Endothelial cell of umbilical vein (primary cell): ENCODE measurements at regions not wholly inside any gene's neighbourhood (a gene's known extent, or its start where the extent isn't known, plus 50 kb on each side); places are given as distances from the start of the nearest gene placed in this dataset.

Experiments used
- BruUV-seq: library from RNA; stranded (reverse); fragments of 400-500 nt; replicated peaks from 2 replicates; lab custom pipeline; 2021; lab: Mats Ljungman, UMichigan
- CTCF ChIA-PET: fragments of 300-600, 350-600 bp; sonication (Branson Sonifier 250); formaldehyde crosslinking; loops from one replicate; lab custom pipeline; 2021; ENCODE audit warnings: antibody characterized with exemption, inconsistent platforms; lab: Charles Lee
- POLR2A ChIA-PET: fragments of 300-600, 350-600 bp; sonication (Branson Sonifier 250); formaldehyde crosslinking; loops from one replicate; lab custom pipeline; 2021; ENCODE audit warnings: antibody characterized with exemption, inconsistent platforms; lab: Charles Lee
- DNase-seq: peaks from one replicate; pipeline ENCODE4 v3.0.0-alpha.2; 2011; ENCODE audit warnings: low read depth, low spot score
- FAIRE-seq: peaks from 2 replicates; lab custom pipeline; 2011; peaks lifted over from hg19 to GRCh38; lab: Jason Lieb, UNC
- H2AFZ ChIP-seq: 2 replicates; pipeline ENCODE4 v1.6.0; 2012; ENCODE audit warnings: low read depth, low read length, control low read depth, inconsistent platforms
- H3K27ac ChIP-seq: 2 replicates; pipeline ENCODE4 v1.5.1; 2011; ENCODE audit warnings: low read depth, mild to moderate bottlenecking, control low read depth, low read length, moderate library complexity; ENCODE audit not compliant: insufficient read depth
- H3K27me3 ChIP-seq, 2 experiments: 2 replicates each; pipeline versions ENCODE4 v1.6.0 to v1.6.1; 2011; ENCODE audit warnings: low read length in 2 of 2, mixed read lengths in 1 of 2; ENCODE audit not compliant: control insufficient read depth in 2 of 2, insufficient read depth in 2 of 2
- H3K36me3 ChIP-seq, 2 experiments: 2 replicates in 1 of 2; 3 replicates in 1 of 2; pipeline ENCODE4 v1.5.1; 2011; ENCODE audit warnings: low read length in 2 of 2, mild to moderate bottlenecking in 1 of 2, moderate library complexity in 1 of 2; ENCODE audit not compliant: control insufficient read depth in 2 of 2, insufficient read depth in 2 of 2; ENCODE audit errors: extremely low read depth in 1 of 2
- H3K4me1 ChIP-seq: 3 replicates; pipeline ENCODE4 v1.5.1; 2011; ENCODE audit warnings: mild to moderate bottlenecking, low read length; ENCODE audit not compliant: control insufficient read depth, insufficient read depth; ENCODE audit errors: extremely low read depth
- H3K4me2 ChIP-seq: 2 replicates; pipeline ENCODE4 v1.6.1; 2011; ENCODE audit warnings: low read length, control low read depth, mixed read lengths; ENCODE audit not compliant: insufficient read depth
- H3K4me3 ChIP-seq, 3 experiments: fragments of 200-600 bp in 1 of 3; sonication (generic), shearing (Covaris generic) in 1 of 3; replicated peaks in 1 of 3; 2 replicates each; pipeline ENCODE4 v1.5.1; 2011 to 2016; ENCODE audit warnings: control low read depth in 3 of 3, low read length in 3 of 3, mild to moderate bottlenecking in 2 of 3, inconsistent platforms in 1 of 3, low read depth in 1 of 3, moderate library complexity in 1 of 3; ENCODE audit not compliant: insufficient read depth in 1 of 3
- H3K79me2 ChIP-seq: 2 replicates; pipeline ENCODE4 v1.6.0; 2012; ENCODE audit warnings: low read length, inconsistent platforms; ENCODE audit not compliant: control insufficient read depth, insufficient read depth
- H3K9ac ChIP-seq: replicated peaks from 2 replicates; pipeline ENCODE3; 2011; ENCODE audit warnings: low read length, control low read depth; ENCODE audit not compliant: insufficient read depth; ENCODE audit errors: extremely low read depth
- H3K9me1 ChIP-seq: replicated peaks from 3 replicates; pipeline ENCODE4 v1.6.0; 2011; ENCODE audit warnings: mild to moderate bottlenecking, low read length; ENCODE audit not compliant: control insufficient read depth, insufficient read depth; ENCODE audit errors: extremely low read depth
- H3K9me3 ChIP-seq: replicated peaks from 2 replicates; pipeline ENCODE4 v1.5.1; 2012; ENCODE audit warnings: low read length, inconsistent platforms; ENCODE audit not compliant: control insufficient read depth, insufficient read depth
- H4K20me1 ChIP-seq: replicated peaks from 2 replicates; pipeline ENCODE3; 2011; ENCODE audit warnings: mild to moderate bottlenecking, low read length; ENCODE audit not compliant: control insufficient read depth, insufficient read depth; ENCODE audit errors: extremely low read depth
- EZH2 ChIP-seq: IDR thresholded peaks from 2 replicates; pipeline ENCODE4 v1.6.1; 2012; ENCODE audit warnings: borderline replicate concordance, low read depth, mild to moderate bottlenecking, moderate library complexity, low read length, inconsistent platforms; ENCODE audit not compliant: severe bottlenecking
- FOS ChIP-seq: IDR thresholded peaks from 2 replicates; pipeline ENCODE4 v1.6.1; 2011; ENCODE audit warnings: mild to moderate bottlenecking, low read length, moderate library complexity, borderline replicate concordance; ENCODE audit not compliant: insufficient read depth
- JUN ChIP-seq: IDR thresholded peaks from 2 replicates; pipeline ENCODE4 v1.6.1; 2011; ENCODE audit warnings: borderline replicate concordance, low read depth; ENCODE audit not compliant: insufficient read length, insufficient read depth
- MYC ChIP-seq: IDR thresholded peaks from one replicate; pipeline ENCODE4 v1.6.1; 2011; ENCODE audit warnings: mild to moderate bottlenecking, low read depth, low read length
- POLR2A ChIP-seq: IDR thresholded peaks from 2 replicates; pipeline ENCODE4 v1.6.1; 2012; ENCODE audit warnings: low read depth, mild to moderate bottlenecking, control low read depth, low read length
- POLR2AphosphoS5 ChIP-seq: IDR thresholded peaks from 2 replicates; pipeline ENCODE4 v1.6.1; 2012; ENCODE audit warnings: low read depth, mild to moderate bottlenecking, control low read depth, low read length, moderate library complexity; ENCODE audit not compliant: insufficient read depth
- dilution Hi-C: fragments of 300-500 bp; cut with MboI; formaldehyde crosslinking; loops from one replicate; pipeline ENCODE4 v1.15.0; 2019; ENCODE audit warnings: low sequenced_read_pairs; ENCODE audit not compliant: extremely low pct_ligation_motif_present
- intact Hi-C: fragments of 100-400 bp; cut with micrococcal nuclease; formaldehyde crosslinking; loops from one replicate; pipeline ENCODE4 v1.10.0; 2022
- TF ChIP-seq, protein P1 (sequence below), 2 donors: IDR thresholded peaks; 1 replicate in 1 of 2; 2 replicates in 1 of 2; pipeline ENCODE4 v1.5.1; 2011; ENCODE audit warnings: low read length in 2 of 2, mild to moderate bottlenecking in 2 of 2, moderate library complexity in 2 of 2, control low read depth in 1 of 2, inconsistent platforms in 1 of 2, low read depth in 1 of 2; ENCODE audit not compliant: insufficient read depth in 1 of 2; ENCODE audit errors: extremely low read depth in 1 of 2
- TF ChIP-seq, protein P2 (sequence below): IDR thresholded peaks from 2 replicates; pipeline ENCODE4 v1.6.1; 2011; ENCODE audit not compliant: insufficient read depth, insufficient read length

DNA sequence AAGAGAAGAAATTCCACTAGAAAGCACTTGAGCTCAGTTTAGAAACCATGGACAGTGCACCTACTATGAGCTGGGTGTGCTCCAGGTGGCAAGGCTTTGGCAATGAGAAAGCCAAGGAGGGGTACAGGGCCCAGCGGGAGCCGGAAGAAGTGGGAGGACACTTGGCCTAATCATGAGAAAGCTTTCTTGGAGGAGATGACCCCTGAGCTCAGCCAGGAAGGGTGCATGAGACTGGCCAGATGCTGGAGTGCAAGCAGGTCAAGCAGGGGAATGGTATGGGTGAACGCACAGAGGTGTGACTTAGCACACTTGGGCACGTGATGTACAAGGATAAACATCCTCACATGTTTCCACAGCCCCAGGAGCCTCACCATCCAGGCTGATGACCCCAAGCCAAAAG lies 97.2 kb upstream of the GLI2 start:
- no peaks in the 10 kb centered on the region for H3K79me2 ChIP-seq
- H3K4me3 ChIP-seq = no peak overlapping the region
- no peaks in the 10 kb centered on the region for H3K9me1 ChIP-seq
- ChIA-PET CTCF (interaction anchor here (1.2 kb wide), 1 partner anchor 9 kb away, joined by 3 read pairs; no protein-coding TSS in a partner anchor), POLR2A (no interaction called here)
- H3K9ac ChIP-seq = no peak overlapping the region
- no peaks in the 10 kb centered on the region for H4K20me1 ChIP-seq
- H3K36me3 ChIP-seq = no peaks in the 10 kb centered on the region
- intact Hi-C loops (no loop called here), dilution Hi-C loops (no loop called here)
- DNase-seq (no peak), FAIRE-seq (no peak)
- peaks cover 3 to 9% of the 10 kb centered on the region in 2 experiments for H3K27me3 ChIP-seq
- H2AFZ ChIP-seq = no peak overlapping the region
- no peaks in the 10 kb centered on the region for H3K9me3 ChIP-seq
- BruUV-seq = no TSS peak
- H3K4me2 ChIP-seq = no peak overlapping the region
- H3K27ac ChIP-seq = no peak overlapping the region
- no peak for TF ChIP-seq MYC
- TF ChIP-seq JUN = no peak
- no peak for TF ChIP-seq POLR2AphosphoS5
- no peak for TF ChIP-seq FOS
- TF ChIP-seq, protein P1, sequence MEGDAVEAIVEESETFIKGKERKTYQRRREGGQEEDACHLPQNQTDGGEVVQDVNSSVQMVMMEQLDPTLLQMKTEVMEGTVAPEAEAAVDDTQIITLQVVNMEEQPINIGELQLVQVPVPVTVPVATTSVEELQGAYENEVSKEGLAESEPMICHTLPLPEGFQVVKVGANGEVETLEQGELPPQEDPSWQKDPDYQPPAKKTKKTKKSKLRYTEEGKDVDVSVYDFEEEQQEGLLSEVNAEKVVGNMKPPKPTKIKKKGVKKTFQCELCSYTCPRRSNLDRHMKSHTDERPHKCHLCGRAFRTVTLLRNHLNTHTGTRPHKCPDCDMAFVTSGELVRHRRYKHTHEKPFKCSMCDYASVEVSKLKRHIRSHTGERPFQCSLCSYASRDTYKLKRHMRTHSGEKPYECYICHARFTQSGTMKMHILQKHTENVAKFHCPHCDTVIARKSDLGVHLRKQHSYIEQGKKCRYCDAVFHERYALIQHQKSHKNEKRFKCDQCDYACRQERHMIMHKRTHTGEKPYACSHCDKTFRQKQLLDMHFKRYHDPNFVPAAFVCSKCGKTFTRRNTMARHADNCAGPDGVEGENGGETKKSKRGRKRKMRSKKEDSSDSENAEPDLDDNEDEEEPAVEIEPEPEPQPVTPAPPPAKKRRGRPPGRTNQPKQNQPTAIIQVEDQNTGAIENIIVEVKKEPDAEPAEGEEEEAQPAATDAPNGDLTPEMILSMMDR (IDR thresholded peaks at IDR 0.05; ENCODE audit: extremely low read depth in 1 of 2, insufficient read depth in 1 of 2, low read depth in 1 of 2, low read length in 2 of 2) = no peak
- TF ChIP-seq, protein P2, sequence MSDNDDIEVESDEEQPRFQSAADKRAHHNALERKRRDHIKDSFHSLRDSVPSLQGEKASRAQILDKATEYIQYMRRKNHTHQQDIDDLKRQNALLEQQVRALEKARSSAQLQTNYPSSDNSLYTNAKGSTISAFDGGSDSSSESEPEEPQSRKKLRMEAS = no peak
- no peak for TF ChIP-seq POLR2A
- TF ChIP-seq EZH2 = no peak
- H3K4me1 ChIP-seq = no peaks in the 10 kb centered on the region
